Upper lobe of left lung (tissue), 6 donors: ENCODE measurements at regions not wholly inside any gene's neighbourhood (a gene's known extent, or its start where the extent isn't known, plus 50 kb on each side); places are given as distances from the start of the nearest gene placed in this dataset.

Source experiments
- ATAC-seq, 2 donors: fragments of 200-7000 bp; cut with Tn5 transposase; one replicate each; pipeline ENCODE4 v1.9.1; 2022; ENCODE audit warnings: mild to moderate bottlenecking in 2 of 2, moderate library complexity in 2 of 2; ENCODE audit not compliant: low FRiP score in 2 of 2
- DNase-seq, 2 donors: peaks; one replicate each; pipeline ENCODE4 v3.0.0-alpha.2; 2019 to 2020
- H3K27ac ChIP-seq, 4 donors: fragments of 200-600 bp; sonication (generic); one replicate each; pipeline ENCODE4 v1.5.1; 2016 to 2019
- H3K27me3 ChIP-seq, 4 donors: fragments of 200-600 bp; sonication (generic); one replicate each; pipeline ENCODE4 v1.5.1; 2017 to 2019
- H3K36me3 ChIP-seq, 4 donors: fragments of 200-600 bp; sonication (generic); one replicate each; pipeline ENCODE4 v1.5.1; 2016 to 2019
- H3K4me1 ChIP-seq, 4 donors: fragments of 200-600 bp; sonication (generic); one replicate each; pipeline ENCODE4 v1.5.1; 2018 to 2019
- H3K4me3 ChIP-seq, 4 donors: fragments of 200-600 bp; sonication (generic); one replicate each; pipeline ENCODE4 v1.5.1; 2017 to 2019; ENCODE audit warnings: mild to moderate bottlenecking in 2 of 4, moderate library complexity in 1 of 4
- H3K9me3 ChIP-seq, 4 donors: fragments of 200-600 bp; sonication (generic); one replicate each; pipeline ENCODE4 v1.5.1; 2018 to 2019
- EP300 ChIP-seq, 4 donors: sonication (generic); formaldehyde crosslinking; IDR thresholded peaks; one replicate each; pipeline ENCODE4 v1.5.1; 2017; ENCODE audit warnings: antibody characterized with exemption in 4 of 4, control low read depth in 2 of 4
- POLR2A ChIP-seq, 4 donors: fragments of 450-650 bp; IDR thresholded peaks; one replicate each; pipeline ENCODE4 v1.5.1; 2016 to 2017; ENCODE audit warnings: antibody characterized with exemption in 4 of 4, mild to moderate bottlenecking in 2 of 4
- POLR2AphosphoS5 ChIP-seq, 2 donors: sonication (generic); formaldehyde crosslinking; IDR thresholded peaks; one replicate each; pipeline ENCODE4 v1.5.1; 2017; ENCODE audit warnings: antibody characterized with exemption in 2 of 2
- WGBS, 2 donors: methylation state at CpG; one replicate each; pipeline ENCODE4 v1.1.5; 2017 to 2018; 5-methylcytosine and 5-hydroxymethylcytosine counted together
- TF ChIP-seq, protein P1 (sequence below), 6 experiments: fragments of 450-650 bp in 4 of 6; fragments of 200-600 bp in 2 of 6; sonication (generic) in 2 of 6; IDR thresholded peaks; one replicate each; pipeline ENCODE4 v1.5.1; 2016 to 2019; ENCODE audit warnings: antibody characterized with exemption in 6 of 6
- donor health status: DM: no; HTN: no; CAD: no; lungs with moderate emphysema.
- donor health status: DM: no; HTN: yes; CAD: no; lungs with severe emphysema.

DNA sequence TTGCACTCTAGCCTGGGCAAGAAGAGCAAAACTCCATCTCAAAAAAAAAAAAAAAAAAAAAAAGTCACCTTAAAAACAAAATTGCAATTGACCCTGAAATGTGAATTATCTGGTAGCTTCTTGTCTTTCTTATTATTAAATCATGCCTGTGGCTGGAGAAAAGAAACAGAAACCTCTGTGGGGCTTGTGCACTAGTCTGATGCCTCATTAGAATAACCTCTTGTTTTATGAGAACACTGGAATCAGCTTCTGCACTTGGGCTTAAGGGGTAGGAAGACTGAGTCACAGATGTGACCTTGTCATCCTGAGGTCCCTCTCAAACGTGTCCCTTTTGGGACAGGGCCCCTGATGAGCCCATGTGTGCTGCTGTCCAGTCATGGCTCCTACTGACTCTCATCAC lies 237.9 kb downstream of the DACT1 start:
- no peak for DNase-seq
- H3K4me3 ChIP-seq, result no peak overlapping the region
- TF ChIP-seq POLR2A (IDR thresholded peaks at IDR 0.05) (no peak), EP300 (IDR thresholded peaks at IDR 0.05) (no peak), POLR2AphosphoS5 (IDR thresholded peaks at IDR 0.05) (no peak)
- TF ChIP-seq, protein P1, sequence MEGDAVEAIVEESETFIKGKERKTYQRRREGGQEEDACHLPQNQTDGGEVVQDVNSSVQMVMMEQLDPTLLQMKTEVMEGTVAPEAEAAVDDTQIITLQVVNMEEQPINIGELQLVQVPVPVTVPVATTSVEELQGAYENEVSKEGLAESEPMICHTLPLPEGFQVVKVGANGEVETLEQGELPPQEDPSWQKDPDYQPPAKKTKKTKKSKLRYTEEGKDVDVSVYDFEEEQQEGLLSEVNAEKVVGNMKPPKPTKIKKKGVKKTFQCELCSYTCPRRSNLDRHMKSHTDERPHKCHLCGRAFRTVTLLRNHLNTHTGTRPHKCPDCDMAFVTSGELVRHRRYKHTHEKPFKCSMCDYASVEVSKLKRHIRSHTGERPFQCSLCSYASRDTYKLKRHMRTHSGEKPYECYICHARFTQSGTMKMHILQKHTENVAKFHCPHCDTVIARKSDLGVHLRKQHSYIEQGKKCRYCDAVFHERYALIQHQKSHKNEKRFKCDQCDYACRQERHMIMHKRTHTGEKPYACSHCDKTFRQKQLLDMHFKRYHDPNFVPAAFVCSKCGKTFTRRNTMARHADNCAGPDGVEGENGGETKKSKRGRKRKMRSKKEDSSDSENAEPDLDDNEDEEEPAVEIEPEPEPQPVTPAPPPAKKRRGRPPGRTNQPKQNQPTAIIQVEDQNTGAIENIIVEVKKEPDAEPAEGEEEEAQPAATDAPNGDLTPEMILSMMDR (IDR thresholded peaks at IDR 0.05), result no peak
- no peaks in the 10 kb centered on the region for H3K9me3 ChIP-seq
- WGBS, 2 donors, result 62 to 75% methylated on average over 1 of the region's 1 CpG
- H3K36me3 ChIP-seq, result no peaks in the 10 kb centered on the region
- no peaks in the 10 kb centered on the region for H3K4me1 ChIP-seq
- no peaks in the 10 kb centered on the region for H3K27me3 ChIP-seq
- ATAC-seq, result no peak
- no peak overlapping the region for H3K27ac ChIP-seq

- TF ChIP-seq EP300 (IDR thresholded peaks at IDR 0.05) (no peak), POLR2A (IDR thresholded peaks at IDR 0.05) (no peak), POLR2AphosphoS5 (IDR thresholded peaks at IDR 0.05) (no peak)
- TF ChIP-seq, protein P1 (IDR thresholded peaks at IDR 0.05), result no peak
- Histone ChIP-seq H3K4me1 (no peaks in the 10 kb centered on the region), H3K27ac (no peak overlapping the region), H3K27me3 (no peaks in the 10 kb centered on the region), H3K9me3 (no peaks in the 10 kb centered on the region), H3K4me3 (no peak overlapping the region), H3K36me3 (no peaks in the 10 kb centered on the region)
- DNase-seq (no peak), ATAC-seq (no peak)
Measured at GRCh38 chr14:58876608-58877007, 238.8 kb downstream of the DACT1 start.

DNA sequence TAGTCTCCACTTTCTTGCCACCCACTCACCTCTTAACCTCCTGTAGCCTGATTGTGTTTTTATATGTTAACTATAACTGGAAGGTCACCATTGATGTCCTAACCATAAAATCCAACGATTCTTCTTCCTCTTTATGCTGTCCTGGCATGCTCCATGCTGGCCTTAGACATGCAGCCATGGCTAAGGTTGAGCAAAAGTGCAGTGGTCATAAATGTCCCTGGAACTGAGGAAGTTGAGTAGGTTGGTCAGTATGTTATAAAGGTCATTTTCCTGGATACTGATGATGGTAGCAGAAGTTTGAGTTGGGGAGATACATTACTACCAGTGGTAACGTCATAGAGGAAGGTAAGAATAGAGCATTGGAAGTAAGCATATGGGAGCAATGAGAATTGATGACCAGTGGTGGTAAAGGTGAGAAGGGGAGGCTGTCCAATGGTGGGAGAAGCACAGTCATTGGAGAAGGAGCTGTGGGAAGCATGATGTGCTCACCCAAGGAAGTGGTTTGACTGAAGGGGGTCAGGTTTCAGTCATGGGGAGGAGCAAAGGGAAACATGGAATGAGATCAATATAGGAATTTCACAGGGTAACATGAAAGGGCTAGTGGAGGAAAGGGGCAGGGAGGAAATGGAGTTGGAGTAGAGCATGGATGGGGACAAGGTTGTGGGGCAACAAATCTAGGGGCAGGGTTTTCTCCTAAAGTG lies 240.8 kb downstream of the DACT1 start:
- ATAC-seq, result no peak
- Histone ChIP-seq H3K4me1 (no peaks in the 10 kb centered on the region), H3K9me3 (no peaks in the 10 kb centered on the region), H3K27ac (no peak overlapping the region), H3K27me3 (no peaks in the 10 kb centered on the region), H3K4me3 (no peak overlapping the region), H3K36me3 (no peaks in the 10 kb centered on the region)
- WGBS, 2 donors, result 68 to 72% methylated on average over 2 of the region's 2 CpGs
- DNase-seq, result no peak
- TF ChIP-seq POLR2AphosphoS5 (IDR thresholded peaks at IDR 0.05) (no peak), POLR2A (IDR thresholded peaks at IDR 0.05) (no peak), EP300 (IDR thresholded peaks at IDR 0.05) (no peak)
- TF ChIP-seq, protein P1 (IDR thresholded peaks at IDR 0.05), result no peak

GRCh38 chr14:58881433-58881832 lies 243.7 kb downstream of the DACT1 start:
- Histone ChIP-seq H3K27me3 (no peaks in the 10 kb centered on the region), H3K9me3 (no peaks in the 10 kb centered on the region), H3K36me3 (no peaks in the 10 kb centered on the region), H3K27ac (no peak overlapping the region), H3K4me3 (no peak overlapping the region), H3K4me1 (no peaks in the 10 kb centered on the region)
- DNase-seq (no peak), ATAC-seq (no peak)
- 82 to 88% methylated on average over 1 of the region's 1 CpG for WGBS, 2 donors
- TF ChIP-seq POLR2AphosphoS5 (IDR thresholded peaks at IDR 0.05) (no peak), EP300 (IDR thresholded peaks at IDR 0.05) (no peak), POLR2A (IDR thresholded peaks at IDR 0.05) (no peak)
- TF ChIP-seq, protein P1 (IDR thresholded peaks at IDR 0.05), result no peak

DNA sequence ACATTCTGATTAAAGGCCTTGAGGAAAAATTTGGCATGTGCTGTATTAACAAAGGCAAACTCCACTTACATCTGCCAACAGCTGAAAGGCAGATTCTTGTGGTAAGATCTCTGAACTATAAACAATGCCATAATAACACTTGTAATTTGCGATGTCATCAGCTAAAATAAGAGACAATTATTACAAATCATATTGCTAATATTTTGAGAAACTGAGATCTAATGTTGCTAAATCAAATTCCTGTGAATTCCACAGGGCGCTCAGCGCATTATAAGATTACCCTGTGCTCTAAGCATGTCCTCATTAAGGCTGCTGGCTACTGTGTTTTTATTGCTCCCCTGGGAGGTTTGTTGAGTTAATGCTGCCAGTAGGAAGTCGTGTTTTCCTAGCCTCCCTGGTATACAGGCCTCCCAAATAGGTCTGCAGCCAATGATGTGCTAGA lies 244.8 kb downstream of the DACT1 start:
- no peak overlapping the region for H3K4me3 ChIP-seq
- no peaks in the 10 kb centered on the region for H3K9me3 ChIP-seq
- TF ChIP-seq EP300 (IDR thresholded peaks at IDR 0.05) (no peak), POLR2A (IDR thresholded peaks at IDR 0.05) (no peak), POLR2AphosphoS5 (IDR thresholded peaks at IDR 0.05) (no peak)
- TF ChIP-seq, protein P1 (IDR thresholded peaks at IDR 0.05), result no peak
- no peaks in the 10 kb centered on the region for H3K27me3 ChIP-seq
- ATAC-seq (peak in 1 of 2 donors; percentile 56), DNase-seq (no peak)
- H3K27ac ChIP-seq, result no peak overlapping the region
- no peaks in the 10 kb centered on the region for H3K36me3 ChIP-seq
- H3K4me1 ChIP-seq, result no peaks in the 10 kb centered on the region
- 57 to 67% methylated on average over 4 of the region's 4 CpGs for WGBS, 2 donors
